ENCODE measurements at regions not wholly inside any gene's neighbourhood (a gene's known extent, or its start where the extent isn't known, plus 50 kb on each side); places are given as distances from the start of the nearest gene placed in this dataset.

DNA sequence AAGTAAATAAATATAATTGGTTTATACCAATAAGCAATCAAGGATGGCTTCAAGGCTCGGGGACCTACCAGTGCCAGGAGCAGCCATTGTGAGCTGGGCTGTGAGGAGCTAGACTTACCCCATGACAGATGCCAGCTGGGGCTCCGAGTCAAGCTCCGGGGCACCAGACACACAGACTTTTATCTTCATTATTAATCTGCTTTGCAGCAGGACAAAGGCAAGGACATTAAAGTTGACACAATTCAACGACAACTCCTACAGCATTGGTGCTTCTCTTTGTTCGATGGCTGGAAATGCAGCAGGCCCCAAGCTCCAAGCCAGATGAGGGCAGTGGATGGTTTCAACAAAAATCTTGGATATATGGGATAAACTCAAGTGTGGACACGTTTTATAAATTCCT, 68.3 kb downstream of the CD24 start:
- Histone ChIP-seq H3K4me2 (ENCODE audit: insufficient read depth, insufficient read length, low read length) (no peak overlapping the region), H3K27me3 (ENCODE audit: insufficient read depth, low read length) (no peaks in the 10 kb centered on the region), H3K18ac (ENCODE audit: insufficient read length, low read depth, low read length) (no peak overlapping the region), H3K56ac (ENCODE audit: insufficient read length, low read depth, low read length) (no peak overlapping the region), H2BK15ac (ENCODE audit: low read depth, low read length) (no peak overlapping the region), H3K23ac (ENCODE audit: insufficient read length, low read depth, low read length) (no peak overlapping the region), H3K9me3 (ENCODE audit: control insufficient read depth, low read depth, low read length) (peaks cover 23% of the 10 kb centered on the region), H2AK5ac (ENCODE audit: insufficient read length, low read length) (no peak overlapping the region), H3K23me2 (ENCODE audit: insufficient read length, low read depth, low read length, poor library complexity, severe bottlenecking) (no peaks in the 10 kb centered on the region), H3K79me1 (ENCODE audit: insufficient read depth, low read depth, low read length, poor library complexity, severe bottlenecking) (no peaks in the 10 kb centered on the region), H2BK5ac (ENCODE audit: insufficient read length, low read length) (no peak overlapping the region), H2BK12ac (ENCODE audit: insufficient read length, low read depth, low read length) (no peak overlapping the region), H4K8ac (replicated peaks; ENCODE audit: insufficient read length, low read depth, low read length) (no peak overlapping the region), H4K91ac (ENCODE audit: insufficient read length, low read depth, low read length) (no peak overlapping the region), H2AFZ (ENCODE audit: low read length) (no peak overlapping the region), H3K14ac (ENCODE audit: insufficient read depth, low read length) (no peak overlapping the region), H3K4me1 (ENCODE audit: insufficient read depth, low read length) (no peaks in the 10 kb centered on the region), H3K9ac (ENCODE audit: extremely low read depth, insufficient read length, low read length) (no peak overlapping the region), H3K79me2 (ENCODE audit: insufficient read depth, low read length) (no peaks in the 10 kb centered on the region), H4K20me1 (ENCODE audit: control insufficient read depth, insufficient read depth, insufficient read length) (no peaks in the 10 kb centered on the region), H2BK20ac (ENCODE audit: low read depth, low read length, poor library complexity, severe bottlenecking) (no peak overlapping the region), H3K4ac (ENCODE audit: low read depth, low read length) (no peak overlapping the region), H3T11ph (ENCODE audit: low read length) (no peak overlapping the region), H4K5ac (ENCODE audit: insufficient read length, low read depth, low read length) (no peak overlapping the region), H2BK120ac (ENCODE audit: low read depth, low read length, poor library complexity, severe bottlenecking) (no peak overlapping the region), H3K27ac (ENCODE audit: insufficient read length, low read depth, low read length) (no peak overlapping the region)
- Mint-ChIP-seq H3K27me3 (ENCODE audit: low read depth) (no peaks in the 10 kb centered on the region), H3K4me1 (peaks cover 43 to 56% of the 10 kb centered on the region in 2 experiments), H3K9me3 (peaks cover 45% of the 10 kb centered on the region in 2 experiments), H3K27ac (peak overlapping the region in 2 of 3 experiments; percentile 84 to 93; a peak in 4 of 7 replicates), H3K36me3 (ENCODE audit: insufficient read depth in 1 of 3, low read depth in 3 of 3) (peaks cover 21 to 52% (median 36%) of the 10 kb centered on the region in 3 experiments), H3K4me3 (no peak overlapping the region)
- TF ChIP-seq CTCF (conservative IDR thresholded peaks at IDR 0.05) = no peak
- DNase-seq = no peak
- WGBS (ENCODE audit: extremely low coverage, insufficient read length, low lambda C conversion rate) = no CpG with 5 or more reads among the region's 6 CpGs

Data from H9 (cell line).